Panc1 (cell line): ENCODE measurements at regions not wholly inside any gene's neighbourhood (a gene's known extent, or its start where the extent isn't known, plus 50 kb on each side); places are given as distances from the start of the nearest gene placed in this dataset.

Experiments
- POLR2AphosphoS5 ChIP-seq: IDR thresholded peaks from 2 replicates; pipeline ENCODE4 v1.6.1; 2012; ENCODE audit warnings: mild to moderate bottlenecking, low read depth, low read length, moderate library complexity
- REST ChIP-seq, 2 experiments: IDR thresholded peaks; 2 replicates each; pipeline ENCODE4 v1.6.1; 2011 to 2012; ENCODE audit warnings: low read depth in 2 of 2, control low read depth in 1 of 2, low read length in 1 of 2, mild to moderate bottlenecking in 1 of 2, moderate library complexity in 1 of 2; ENCODE audit not compliant: insufficient read depth in 1 of 2
- SIN3A ChIP-seq: IDR thresholded peaks from 2 replicates; pipeline ENCODE4 v1.6.1; 2012; ENCODE audit warnings: low read depth, mild to moderate bottlenecking, low read length, moderate library complexity, borderline replicate concordance; ENCODE audit not compliant: insufficient read depth
- TF ChIP-seq, protein P1 (sequence below): fragments of 450-650 bp; IDR thresholded peaks from 2 replicates; pipeline ENCODE4 v1.5.1; 2017; ENCODE audit warnings: mild to moderate bottlenecking

GRCh38 chr9:106655966-106656365 is 207.0 kb upstream of the ZNF462 start:
- TF ChIP-seq, protein P1, sequence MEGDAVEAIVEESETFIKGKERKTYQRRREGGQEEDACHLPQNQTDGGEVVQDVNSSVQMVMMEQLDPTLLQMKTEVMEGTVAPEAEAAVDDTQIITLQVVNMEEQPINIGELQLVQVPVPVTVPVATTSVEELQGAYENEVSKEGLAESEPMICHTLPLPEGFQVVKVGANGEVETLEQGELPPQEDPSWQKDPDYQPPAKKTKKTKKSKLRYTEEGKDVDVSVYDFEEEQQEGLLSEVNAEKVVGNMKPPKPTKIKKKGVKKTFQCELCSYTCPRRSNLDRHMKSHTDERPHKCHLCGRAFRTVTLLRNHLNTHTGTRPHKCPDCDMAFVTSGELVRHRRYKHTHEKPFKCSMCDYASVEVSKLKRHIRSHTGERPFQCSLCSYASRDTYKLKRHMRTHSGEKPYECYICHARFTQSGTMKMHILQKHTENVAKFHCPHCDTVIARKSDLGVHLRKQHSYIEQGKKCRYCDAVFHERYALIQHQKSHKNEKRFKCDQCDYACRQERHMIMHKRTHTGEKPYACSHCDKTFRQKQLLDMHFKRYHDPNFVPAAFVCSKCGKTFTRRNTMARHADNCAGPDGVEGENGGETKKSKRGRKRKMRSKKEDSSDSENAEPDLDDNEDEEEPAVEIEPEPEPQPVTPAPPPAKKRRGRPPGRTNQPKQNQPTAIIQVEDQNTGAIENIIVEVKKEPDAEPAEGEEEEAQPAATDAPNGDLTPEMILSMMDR, result no peak
- no peak for TF ChIP-seq REST (IDR thresholded peaks at IDR 0.05; ENCODE audit: insufficient read depth in 1 of 2, low read depth in 2 of 2, low read length in 1 of 2)
- no peak for TF ChIP-seq SIN3A
- TF ChIP-seq POLR2AphosphoS5, result no peak
